Lower leg skin (tissue), 4 donors: ENCODE measurements at regions not wholly inside any gene's neighbourhood (a gene's known extent, or its start where the extent isn't known, plus 50 kb on each side); places are given as distances from the start of the nearest gene placed in this dataset.

Source experiments
- DNase-seq, 2 donors: peaks; one replicate each; pipeline ENCODE4 v3.0.0-alpha.2; 2019; ENCODE audit warnings: low spot score in 2 of 2
- H3K4me3 ChIP-seq: fragments of 200-600 bp; sonication (generic); 2 replicates; pipeline ENCODE4 v1.5.1; 2017; ENCODE audit warnings: mild to moderate bottlenecking, low read depth; ENCODE audit not compliant: poor library complexity, severe bottlenecking
- CTCF ChIP-seq, 3 donors: fragments of 450-650 bp; IDR thresholded peaks; one replicate each; pipeline ENCODE4 v1.5.1; 2016; ENCODE audit warnings: antibody characterized with exemption in 3 of 3, mild to moderate bottlenecking in 3 of 3, moderate library complexity in 2 of 3
- POLR2A ChIP-seq, 2 donors: fragments of 450-650 bp; IDR thresholded peaks; one replicate each; pipeline ENCODE4 v1.6.1; 2016 to 2017; ENCODE audit warnings: antibody characterized with exemption in 2 of 2, mild to moderate bottlenecking in 1 of 2, moderate library complexity in 1 of 2
- WGBS, 2 donors: methylation state at CpG; one replicate each; pipeline ENCODE4 v1.1.5; 2018; 5-methylcytosine and 5-hydroxymethylcytosine counted together
- intact Hi-C: fragments of 100-400 bp; cut with DNase I; formaldehyde crosslinking; loops from one replicate; pipeline ENCODE4 v1.15.0; 2023; ENCODE audit warnings: low total_unique reads

GRCh38 chr3:43162230-43163084 is 56.6 kb upstream of the POMGNT2 start:
- DNase-seq, result no peak
- TF ChIP-seq CTCF (IDR thresholded peaks at IDR 0.05) (no peak), POLR2A (IDR thresholded peaks at IDR 0.05) (no peak)
- intact Hi-C loops, result no loop called here
- 50 to 54% methylated on average over 13 of the region's 13 CpGs for WGBS, 2 donors
- H3K4me3 ChIP-seq, result no peak overlapping the region

- intact Hi-C loops, result no loop called here
- no peak for TF ChIP-seq CTCF (IDR thresholded peaks at IDR 0.05)
- TF ChIP-seq POLR2A (IDR thresholded peaks at IDR 0.05), result no peak
- no peak for DNase-seq
- WGBS, 2 donors, result 61 to 71% methylated on average over 5 of the region's 5 CpGs
- H3K4me3 ChIP-seq, result no peak overlapping the region
Measured at GRCh38 chr3:43161684-43162229, 55.9 kb upstream of the POMGNT2 start.

DNA sequence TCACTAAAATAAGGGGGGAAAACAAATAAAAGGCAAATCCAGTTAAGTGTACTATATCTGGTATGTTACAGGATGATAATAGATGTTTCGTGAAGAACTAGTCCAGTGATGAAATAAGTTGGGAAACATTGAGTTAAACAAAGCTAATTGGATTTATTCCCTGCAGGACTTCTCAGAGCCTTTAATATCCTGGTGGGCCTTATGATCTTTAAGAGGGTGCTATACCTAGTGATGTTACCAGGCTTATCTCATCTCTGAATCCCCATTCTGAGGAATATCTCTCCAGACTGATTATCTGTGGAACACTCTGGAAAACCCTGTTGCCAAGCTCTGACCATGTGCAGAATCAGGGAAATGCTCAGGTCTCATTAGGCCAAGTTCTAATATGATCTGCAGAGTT is 54.8 kb upstream of the POMGNT2 start:
- 90 to 93% methylated on average over 1 of the region's 1 CpG for WGBS, 2 donors
- intact Hi-C loops, result no loop called here
- DNase-seq, result no peak
- no peak overlapping the region for H3K4me3 ChIP-seq
- no peak for TF ChIP-seq POLR2A (IDR thresholded peaks at IDR 0.05)

DNA sequence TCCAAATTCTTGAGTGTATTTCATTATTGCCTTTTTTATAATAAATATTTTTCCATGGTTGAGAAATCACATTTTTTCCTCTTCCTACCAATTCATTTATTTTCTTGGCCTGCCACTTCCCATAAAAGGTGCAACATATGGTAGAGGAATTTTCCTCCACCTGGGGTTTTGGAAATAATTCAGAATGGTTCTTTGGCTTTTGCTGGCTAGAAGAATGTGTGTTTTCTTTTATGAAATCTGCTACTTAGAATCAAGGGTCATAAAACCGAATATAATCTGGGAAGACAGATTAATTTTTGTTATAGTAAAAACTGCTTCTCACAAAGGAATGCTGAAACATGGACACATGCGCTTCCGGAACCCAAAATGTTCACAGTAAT is 54.0 kb upstream of the POMGNT2 start:
- DNase-seq, result no peak
- 89 to 93% methylated on average over 3 of the region's 3 CpGs for WGBS, 2 donors
- intact Hi-C loops, result loop anchor here (5.0 to 10.0 kb wide), 3 partner anchors 198 to 475 kb away; no protein-coding TSS in a partner anchor
- TF ChIP-seq CTCF (IDR thresholded peaks at IDR 0.05) (no peak), POLR2A (IDR thresholded peaks at IDR 0.05) (no peak)
- no peak overlapping the region for H3K4me3 ChIP-seq

DNA sequence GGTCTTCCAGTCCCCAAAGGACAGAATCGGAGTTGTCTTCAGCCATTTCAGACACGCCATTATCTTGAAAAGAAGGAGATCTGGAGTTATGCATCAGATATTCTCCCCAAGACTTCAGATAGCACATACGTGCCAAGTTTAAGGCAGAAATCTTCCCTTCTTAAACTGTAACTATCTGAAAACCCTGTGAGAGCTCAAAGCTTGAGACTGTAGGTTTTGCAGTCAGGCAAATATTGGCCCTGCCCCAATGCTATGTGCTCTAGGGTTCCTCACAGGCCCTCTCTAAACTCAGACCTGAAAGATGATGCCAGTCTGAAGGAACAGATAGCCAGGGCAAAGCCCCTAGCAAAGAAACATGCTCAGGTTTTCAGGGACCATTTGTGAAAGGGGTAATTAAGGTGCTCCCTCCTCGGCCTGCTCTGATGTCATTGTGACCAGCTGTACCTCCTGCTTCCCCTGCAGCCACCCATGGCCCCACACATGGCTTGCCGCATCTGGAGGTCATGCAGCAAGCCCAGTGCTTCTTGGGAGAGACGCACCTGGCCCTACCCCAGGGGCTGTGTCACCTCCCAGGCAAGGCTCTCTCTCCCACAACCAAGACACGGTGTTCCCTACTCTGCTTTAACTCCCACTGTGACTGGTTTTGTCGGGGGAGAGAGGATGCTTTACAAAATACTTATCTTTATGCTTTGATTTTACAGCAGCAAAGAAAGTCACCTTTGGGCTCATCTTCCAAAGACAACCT is 53.4 kb upstream of the POMGNT2 start:
- intact Hi-C loops, result loop anchor here (5.0 to 10.0 kb wide), 3 partner anchors 197 to 475 kb away; no protein-coding TSS in a partner anchor
- WGBS, 2 donors, result 83 to 87% methylated on average over 8 of the region's 8 CpGs
- TF ChIP-seq POLR2A (IDR thresholded peaks at IDR 0.05), result no peak
- TF ChIP-seq CTCF (IDR thresholded peaks at IDR 0.05), result no peak
- no peak overlapping the region for H3K4me3 ChIP-seq
- DNase-seq, result no peak
